Inferior parietal cortex (tissue), 1 donor: ENCODE measurements at regions not wholly inside any gene's neighbourhood (a gene's known extent, or its start where the extent isn't known, plus 50 kb on each side); places are given as distances from the start of the nearest gene placed in this dataset.
"Not testable (repeated sequence)": the region's sequence is repeated elsewhere in the genome, so short reads cannot be mapped to it uniquely, and the experiment has no call there.

ENCODE experiments used
- DNase-seq: peaks from one replicate; pipeline ENCODE4 v3.0.0-alpha.2; 2016; ENCODE audit errors: extremely low spot score

- DNase-seq, result no peak
These were observed 954.5 kb upstream of the IGFBP7 start for GRCh38 chr4:58064653-58065052.

DNA sequence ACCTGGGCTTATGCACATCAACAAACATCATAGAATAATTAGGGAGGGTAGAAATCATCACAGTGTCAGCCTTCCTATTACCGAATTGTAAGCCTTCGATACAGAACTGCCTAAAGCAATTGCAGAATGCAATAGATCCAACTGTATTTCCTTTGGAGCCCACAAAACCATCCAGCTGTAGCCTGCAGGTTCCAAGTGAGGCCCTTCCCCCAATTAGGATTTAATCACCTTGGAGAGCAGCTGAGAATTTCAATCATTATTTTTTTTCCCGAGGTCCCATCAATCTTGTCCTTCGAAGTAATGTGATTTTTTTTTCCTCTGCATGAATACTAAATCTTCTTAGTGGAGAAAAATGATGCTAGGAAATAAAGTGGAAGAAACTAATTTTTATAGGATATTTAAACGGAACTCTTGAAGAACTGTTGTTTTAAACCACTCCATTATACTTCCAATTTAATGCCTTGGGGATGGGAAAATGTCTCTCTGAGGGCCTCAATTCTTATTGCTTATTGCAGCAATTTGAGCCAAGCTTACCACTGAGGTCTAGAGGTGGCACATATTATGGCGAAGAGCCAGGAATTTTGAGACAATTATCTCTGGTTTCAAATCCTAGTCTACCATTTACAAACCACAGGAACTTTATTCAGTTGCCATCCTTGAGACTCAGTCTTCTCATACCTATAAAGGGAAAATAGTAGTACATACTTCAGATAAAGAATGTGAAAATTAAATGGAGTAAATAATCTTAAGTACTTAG is 953.4 kb upstream of the IGFBP7 start:
- no peak for DNase-seq

DNA sequence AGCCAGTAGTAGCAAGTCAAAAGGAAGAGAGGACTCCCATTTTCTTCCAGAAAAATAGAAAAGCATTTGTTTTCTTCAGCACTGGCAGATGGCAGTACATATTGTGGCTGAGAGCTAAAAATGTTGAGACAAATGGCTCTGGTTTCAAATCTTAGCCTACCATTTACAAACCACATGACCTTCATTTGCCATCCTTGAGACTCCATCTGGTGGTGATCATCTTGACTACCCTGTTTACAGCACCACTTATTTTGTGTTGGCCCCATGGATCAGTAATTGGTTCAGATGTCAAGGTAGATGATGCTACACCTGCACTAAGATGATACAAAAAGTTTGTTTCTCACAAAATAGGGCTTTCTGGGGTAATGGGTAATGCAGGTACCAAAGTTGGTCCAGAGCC is 951.8 kb upstream of the IGFBP7 start:
- no peak for DNase-seq

DNA sequence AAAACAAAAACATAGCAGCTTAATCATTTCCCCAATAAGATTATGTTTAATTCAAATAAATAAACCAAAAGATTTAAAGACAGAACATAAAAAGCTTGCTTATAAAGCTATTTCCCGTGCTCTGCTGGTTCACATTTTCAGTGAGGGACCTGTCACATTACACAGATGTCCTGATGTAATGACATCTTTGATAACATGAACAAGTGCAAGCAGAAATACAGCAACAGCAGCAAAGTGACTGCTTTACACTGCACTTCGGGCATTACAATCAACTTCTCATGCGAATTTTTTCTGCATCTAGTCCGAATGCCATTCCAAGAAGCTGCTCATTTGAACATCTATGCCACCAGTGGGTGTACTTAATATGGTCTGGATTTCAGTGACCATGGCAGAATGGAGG is 940.3 kb upstream of the IGFBP7 start:
- no peak for DNase-seq

DNA sequence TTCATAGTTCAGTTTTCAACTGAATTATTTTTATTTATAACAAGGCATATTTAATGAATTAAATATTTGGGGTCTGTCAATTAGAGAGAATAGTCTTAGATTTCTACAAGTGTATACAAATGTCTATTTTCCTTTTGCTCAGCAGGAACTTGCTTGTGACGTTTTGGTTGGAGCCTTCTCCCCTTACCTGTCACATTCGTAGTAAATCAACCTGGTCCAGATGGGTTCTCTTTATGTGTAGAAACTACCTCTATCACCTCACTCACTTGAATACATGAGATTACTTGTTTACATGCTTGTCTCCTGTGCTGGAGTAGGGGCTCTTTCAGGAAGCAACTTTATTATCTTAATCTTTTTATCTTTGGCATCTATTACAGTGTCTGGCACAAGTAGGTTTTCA is 938.3 kb upstream of the IGFBP7 start:
- DNase-seq, result no peak

- DNase-seq, result no peak
These were observed 932.0 kb upstream of the IGFBP7 start for GRCh38 chr4:58042176-58042575.

DNA sequence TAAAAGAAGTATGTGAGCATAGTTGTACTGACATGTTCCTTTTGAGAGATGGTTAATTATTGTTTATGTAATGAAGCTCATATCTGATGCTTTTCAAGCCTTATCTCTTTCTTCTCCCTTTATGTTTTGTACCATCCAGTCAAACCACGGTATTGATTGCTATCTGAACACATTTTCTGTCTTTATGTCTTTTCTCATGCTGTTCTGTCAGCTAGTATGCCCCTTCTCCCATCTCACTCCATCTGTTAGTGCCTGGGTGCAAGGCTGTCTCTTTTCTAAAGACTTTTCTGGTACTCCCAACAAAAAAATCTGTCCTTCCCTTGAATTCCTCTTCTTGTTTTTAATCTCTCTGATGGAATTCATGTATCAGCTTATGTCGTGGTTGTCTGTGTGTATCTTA is 883.8 kb upstream of the IGFBP7 start:
- DNase-seq, result no peak

DNA sequence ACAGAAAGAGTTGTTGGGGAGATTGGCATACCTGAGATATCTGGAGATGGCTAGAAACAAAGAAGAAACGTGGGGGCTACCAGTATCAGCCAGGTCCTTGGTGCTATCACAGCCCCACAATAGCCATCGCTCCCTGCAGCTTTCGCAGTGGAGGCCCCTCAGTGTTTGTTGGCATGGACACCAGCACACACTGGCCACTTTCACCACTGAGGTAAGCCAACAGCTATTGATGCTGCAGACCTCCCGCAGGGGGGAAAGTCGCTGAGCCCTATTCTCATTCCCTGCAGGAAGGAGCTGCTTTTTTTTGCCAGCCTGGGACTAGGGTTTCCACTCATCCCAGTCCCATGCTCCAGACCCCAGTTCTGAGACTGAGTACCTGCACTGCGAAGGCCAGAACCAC is 879.2 kb upstream of the IGFBP7 start:
- DNase-seq, result no peak

DNA sequence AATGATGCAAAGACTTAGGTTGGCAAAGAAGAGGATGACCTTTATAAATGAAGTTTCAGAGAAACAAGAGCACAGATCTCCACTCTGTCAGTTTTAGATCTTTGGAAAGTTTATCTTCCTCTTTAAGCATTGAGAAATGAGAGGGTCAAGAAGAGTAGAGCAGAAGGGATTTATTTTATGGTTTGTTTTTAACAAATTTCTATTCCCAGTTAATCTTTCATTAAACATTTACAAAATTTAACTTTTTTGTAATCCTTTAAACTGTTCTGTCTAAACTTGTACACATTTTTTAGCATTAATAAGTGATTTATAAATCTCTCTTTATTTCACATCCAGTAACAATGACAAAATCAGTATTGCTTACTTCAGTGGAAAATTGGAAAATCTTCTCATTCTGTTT is 875.0 kb upstream of the IGFBP7 start:
- no peak for DNase-seq

DNA sequence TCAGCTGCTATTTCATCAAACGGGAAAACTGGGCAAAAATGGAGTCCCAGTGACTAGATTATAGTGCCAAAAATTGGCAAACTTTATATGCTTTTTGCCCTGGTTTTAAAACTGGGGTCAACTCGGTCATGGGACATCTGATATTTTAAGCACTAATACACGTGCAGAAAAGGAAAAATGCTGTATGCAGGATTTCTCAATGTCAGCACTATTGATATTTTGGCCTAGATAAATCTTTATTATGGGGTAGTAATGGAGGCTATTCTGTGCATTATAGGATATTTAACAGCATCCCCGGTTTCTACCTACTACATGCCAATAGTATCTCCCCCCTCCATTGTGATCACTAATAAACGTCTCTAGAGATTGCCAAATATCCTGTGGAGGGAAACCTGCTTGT is 870.9 kb upstream of the IGFBP7 start:
- DNase-seq, result no peak

DNA sequence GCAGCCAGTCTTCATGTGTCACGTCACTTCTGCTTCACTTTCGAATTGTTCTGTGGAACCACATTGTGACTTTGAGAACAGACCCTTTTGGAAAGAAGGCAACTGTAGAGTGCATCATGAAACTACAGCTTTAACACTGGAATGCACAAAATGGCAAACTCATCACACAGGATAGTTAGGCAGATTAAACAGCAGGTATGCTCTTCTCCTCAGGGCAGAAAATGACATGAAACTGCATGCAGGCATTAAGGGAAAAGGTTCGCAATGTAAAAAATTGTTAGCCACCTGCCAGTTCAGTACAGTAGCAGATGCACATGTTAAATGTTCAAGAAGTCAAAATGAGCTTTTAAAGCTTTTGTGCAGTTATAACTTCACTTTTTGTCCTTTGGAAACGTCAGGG is 864.6 kb upstream of the IGFBP7 start:
- DNase-seq, result no peak

DNA sequence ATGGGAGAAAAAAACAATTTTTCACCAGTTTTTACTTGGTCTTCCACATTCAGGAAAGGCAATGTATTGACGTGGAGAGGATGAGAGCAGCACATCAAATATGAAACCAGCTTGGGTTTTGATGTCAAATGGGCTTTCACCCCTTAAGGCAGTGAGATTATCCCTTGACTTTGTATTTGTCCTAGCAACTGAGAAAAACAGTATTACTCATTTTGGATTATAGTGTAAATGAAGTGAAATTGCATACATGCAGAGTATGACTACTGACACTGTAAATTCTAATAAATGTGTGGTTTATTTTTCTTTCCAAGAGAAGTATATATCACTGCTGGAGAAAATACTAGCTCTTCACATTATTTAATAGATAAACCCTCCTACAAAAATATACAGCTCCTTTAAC is 863.6 kb upstream of the IGFBP7 start:
- DNase-seq, result no peak

DNA sequence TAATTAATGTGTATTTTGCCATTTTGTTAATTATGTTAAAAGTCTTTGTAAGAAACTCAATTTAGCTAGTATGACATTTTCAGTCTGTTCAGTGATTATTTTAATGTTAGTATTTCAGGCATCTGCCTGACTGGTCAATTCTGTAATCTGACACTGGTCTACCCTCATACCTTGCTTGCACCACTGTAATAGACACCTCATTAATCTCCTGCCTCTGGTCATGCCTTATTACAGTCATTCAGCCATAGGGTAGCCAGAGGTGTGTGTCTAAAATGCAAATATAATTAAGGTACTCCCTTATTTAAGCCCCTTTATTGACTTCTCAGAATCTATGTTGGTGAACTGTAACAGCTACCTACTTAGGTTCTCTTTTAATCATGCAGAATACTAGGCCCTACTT is 861.1 kb upstream of the IGFBP7 start:
- DNase-seq, result no peak

GRCh38 chr4:57966987-57967760 is 857.0 kb upstream of the IGFBP7 start:
- DNase-seq, result no peak

- not testable (repeated sequence) for DNase-seq
These were observed 855.2 kb upstream of the IGFBP7 start for GRCh38 chr4:57965431-57965830.

GRCh38 chr4:57945298-57945697 is 835.1 kb upstream of the IGFBP7 start:
- DNase-seq, result no peak

DNA sequence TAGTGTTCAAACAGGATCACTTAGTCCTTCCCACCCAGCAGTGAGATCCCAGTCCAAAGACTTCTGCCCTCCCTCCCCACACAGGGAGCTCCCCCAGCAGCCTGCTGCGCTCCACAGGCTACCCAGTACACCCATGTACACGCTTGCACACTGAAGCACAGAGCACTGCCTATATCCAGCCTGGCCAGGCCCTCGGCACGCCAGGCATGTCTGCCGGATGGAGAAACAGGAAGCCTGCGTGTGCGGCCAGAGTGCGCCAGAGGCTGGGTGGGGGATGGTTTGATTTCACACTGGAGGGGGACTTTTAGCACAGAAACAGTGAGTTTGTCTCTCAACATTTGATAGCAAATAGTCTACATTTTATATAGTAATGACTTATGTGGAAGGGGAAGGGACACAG is 833.5 kb upstream of the IGFBP7 start:
- DNase-seq, result no peak

- DNase-seq, result not testable (repeated sequence)
These were observed 827.1 kb upstream of the IGFBP7 start for GRCh38 chr4:57937326-57937725.

GRCh38 chr4:57926311-57926710 is 816.1 kb upstream of the IGFBP7 start:
- DNase-seq, result no peak

DNA sequence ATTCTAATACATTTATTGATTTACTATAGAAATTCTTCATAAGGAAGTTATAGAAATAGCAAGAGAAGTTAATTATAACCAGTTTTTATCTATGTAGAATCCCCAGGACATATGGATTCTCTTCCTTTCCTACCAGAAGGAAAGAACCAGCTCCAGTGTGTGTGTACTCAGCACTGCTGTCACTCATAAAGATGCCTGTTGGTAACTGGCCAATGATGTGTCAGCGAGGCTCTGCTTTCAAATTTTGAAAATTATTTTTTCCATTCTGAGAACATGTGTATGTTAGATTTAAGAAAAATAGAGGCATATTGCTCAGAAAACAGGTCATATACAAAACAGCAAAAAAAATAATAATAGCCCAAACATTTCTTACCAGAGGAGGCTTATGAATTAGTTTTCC is 814.8 kb upstream of the IGFBP7 start:
- no peak for DNase-seq

DNA sequence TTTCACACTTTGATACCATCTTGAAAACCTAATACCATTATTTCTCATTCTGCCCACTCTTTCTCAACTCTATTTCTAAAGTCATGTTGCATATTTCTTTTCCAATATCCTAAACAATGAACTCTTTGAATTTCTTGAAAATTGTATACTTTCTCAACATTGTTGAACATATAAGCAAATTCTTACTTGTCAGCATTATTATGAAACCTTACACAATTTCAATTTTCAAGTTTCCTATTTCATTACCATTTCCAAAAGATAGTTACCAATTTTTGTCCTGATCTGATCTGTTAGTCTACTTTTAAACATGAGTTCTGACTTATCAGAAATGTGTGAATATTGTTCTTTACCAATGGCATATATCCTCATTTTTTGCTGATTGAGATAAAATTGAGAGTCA is 806.3 kb upstream of the IGFBP7 start:
- DNase-seq, result no peak

- DNase-seq, result no peak
These were observed 801.0 kb upstream of the IGFBP7 start for GRCh38 chr4:57911203-57911602.

DNA sequence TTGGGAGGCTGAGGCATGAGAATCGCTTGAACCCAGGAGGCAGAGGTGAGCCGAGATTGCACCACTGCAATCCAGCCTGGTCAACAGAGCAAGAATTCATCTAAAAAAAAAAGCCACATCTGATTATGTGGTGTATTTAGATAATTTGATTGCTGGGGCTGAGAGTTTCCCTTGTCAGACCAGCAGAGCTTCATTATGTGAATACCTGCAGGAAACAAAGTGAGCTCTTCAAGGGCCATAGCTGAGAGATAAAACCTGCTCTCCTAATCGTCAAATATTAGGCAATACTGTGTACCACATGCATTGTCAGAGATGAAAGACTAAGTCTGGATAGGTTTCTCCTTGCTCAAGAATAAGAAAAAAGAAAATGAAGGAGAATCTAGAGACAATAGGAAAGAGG is 800.0 kb upstream of the IGFBP7 start:
- DNase-seq, result no peak
